HepG2 (cell line): ENCODE measurements at regions not wholly inside any gene's neighbourhood (a gene's known extent, or its start where the extent isn't known, plus 50 kb on each side); places are given as distances from the start of the nearest gene placed in this dataset.

Source experiments
- ELF1 ChIP-seq: sonication (generic); formaldehyde crosslinking; IDR thresholded peaks from 2 replicates; pipeline ENCODE4 v1.4.0; 2020; ENCODE audit warnings: missing genetic modification reagents
- HDAC1 ChIP-seq: sonication (generic); formaldehyde crosslinking; IDR thresholded peaks from 2 replicates; pipeline ENCODE4 v1.5.1; 2020; ENCODE audit warnings: mild to moderate bottlenecking, missing genetic modification reagents
- MAZ ChIP-seq, 2 experiments: sonication (generic) in 1 of 2; formaldehyde crosslinking in 1 of 2; IDR thresholded peaks; 2 replicates each; pipeline versions ENCODE4 v1.5.0 to v1.6.1; 2012 to 2020; ENCODE audit warnings: low read depth in 2 of 2, mild to moderate bottlenecking in 2 of 2, borderline replicate concordance in 1 of 2, improper control_type of control experiment in 1 of 2, low read length in 1 of 2, missing genetic modification reagents in 1 of 2, moderate library complexity in 1 of 2
- NFIC ChIP-seq: IDR thresholded peaks from 2 replicates; pipeline ENCODE4 v1.6.1; 2012; ENCODE audit warnings: mild to moderate bottlenecking, low read length, inconsistent platforms
- SRSF9 ChIP-seq: fragments of 200-400 bp; formaldehyde crosslinking; IDR thresholded peaks from 2 replicates; pipeline ENCODE4 v1.6.1; 2018; ENCODE audit warnings: borderline replicate concordance, mild to moderate bottlenecking, low read depth, low read length; ENCODE audit not compliant: insufficient read depth, poor library complexity, severe bottlenecking
- ZNF326 ChIP-seq: sonication (generic); formaldehyde crosslinking; IDR thresholded peaks from 2 replicates; pipeline ENCODE4 v1.4.0; 2020; ENCODE audit warnings: missing genetic modification reagents, borderline replicate concordance
- ZNF792 ChIP-seq: IDR thresholded peaks from 2 replicates; pipeline ENCODE4 v1.6.1; 2016

GRCh38 chr2:207251022-207251421 is 85.3 kb upstream of the KLF7 start:
- TF ChIP-seq ZNF326 (CRISPR knock-in tag): no peak
- TF ChIP-seq MAZ (IDR thresholded peaks at IDR 0.05; ENCODE audit: borderline replicate concordance, low read depth, low read length): no peak
- TF ChIP-seq MAZ (CRISPR knock-in tag; IDR thresholded peaks at IDR 0.05; ENCODE audit: low read depth): no peak
- no peak for TF ChIP-seq HDAC1 (CRISPR knock-in tag)
- no peak for TF ChIP-seq SRSF9
- TF ChIP-seq NFIC: no peak
- no peak for TF ChIP-seq ELF1 (CRISPR knock-in tag)
- TF ChIP-seq ZNF792: no peak
